HG03520 (cell line): ENCODE measurements at regions not wholly inside any gene's neighbourhood (a gene's known extent, or its start where the extent isn't known, plus 50 kb on each side); places are given as distances from the start of the nearest gene placed in this dataset.
"Not testable (repeated sequence)": the region's sequence is repeated elsewhere in the genome, so short reads cannot be mapped to it uniquely, and the experiment has no call there.

Experiments used
- ATAC-seq: cut with Tn5 transposase; IDR thresholded peaks from one replicate; pipeline ENCODE4 v1.9.1; 2021; ENCODE audit warnings: mild to moderate bottlenecking, moderate library complexity; ENCODE audit not compliant: unreplicated experiment

GRCh38 chr12:73460212-73460611 lies 1077.4 kb upstream of the ATXN7L3B start:
- ATAC-seq, result no peak

GRCh38 chr12:73465106-73465505 lies 1072.5 kb upstream of the ATXN7L3B start:
- ATAC-seq, result no peak

DNA sequence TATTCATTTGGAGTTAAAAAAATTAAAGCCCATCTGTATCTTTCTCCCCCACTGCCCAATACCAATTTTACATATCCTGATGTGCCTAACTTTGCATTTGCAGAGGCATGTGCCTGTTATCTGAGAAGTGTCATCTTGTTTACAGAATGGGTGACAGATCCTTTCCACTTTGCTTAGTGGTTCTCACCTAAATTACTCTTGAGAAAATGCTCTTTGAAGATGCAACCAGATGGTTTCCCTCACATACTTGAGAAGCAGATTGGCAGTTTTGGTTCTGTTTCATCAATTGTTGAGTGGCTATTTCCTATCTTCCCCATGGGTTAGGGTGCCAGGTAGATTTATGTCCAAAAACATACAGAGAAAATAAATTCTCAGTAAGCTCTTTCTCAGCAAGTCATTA lies 1051.4 kb upstream of the ATXN7L3B start:
- no peak for ATAC-seq

- ATAC-seq, result no peak
Observed at GRCh38 chr12:73506611-73507010, 1031.0 kb upstream of the ATXN7L3B start.

- ATAC-seq, result no peak
Observed at GRCh38 chr12:73514672-73515071, 1023.0 kb upstream of the ATXN7L3B start.

DNA sequence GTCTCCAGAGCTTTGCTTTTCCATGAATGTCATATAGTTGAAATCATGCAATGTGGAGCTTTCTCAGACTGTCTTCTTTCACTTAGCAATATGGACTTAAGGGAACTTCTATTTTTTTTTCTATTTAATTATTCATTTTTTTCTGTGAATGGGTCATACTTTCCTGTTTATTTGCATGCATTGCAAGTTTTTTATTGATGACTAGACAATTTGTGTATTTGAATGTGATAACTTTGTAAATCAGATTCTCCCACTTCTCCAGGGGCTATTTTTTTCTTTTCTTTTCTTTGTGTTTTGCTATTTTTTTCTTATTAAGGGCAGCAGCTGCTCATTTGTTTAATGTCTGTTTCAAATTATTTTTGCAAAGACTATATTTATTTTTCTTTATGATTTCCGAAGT lies 1019.8 kb upstream of the ATXN7L3B start:
- no peak for ATAC-seq

DNA sequence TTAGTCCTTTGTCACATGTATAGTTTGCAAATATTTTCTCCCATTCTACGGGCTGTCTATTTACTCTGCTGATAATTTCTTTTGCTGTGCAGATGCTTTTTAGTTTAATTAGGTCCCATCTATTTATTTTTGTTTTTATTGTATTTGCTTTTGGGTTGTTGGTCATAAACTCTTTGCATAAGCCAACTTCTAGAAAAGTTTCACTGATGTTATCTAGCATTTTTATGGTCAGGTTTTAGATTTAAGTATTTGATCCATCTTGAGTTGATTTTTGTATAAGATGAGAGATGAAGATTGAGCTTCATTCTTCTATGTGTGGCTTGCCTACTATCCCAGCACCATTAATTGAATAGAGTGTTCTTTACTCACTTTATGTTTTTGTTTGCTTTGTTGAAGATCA lies 1008.4 kb upstream of the ATXN7L3B start:
- ATAC-seq, result no peak

- no peak for ATAC-seq
Observed at GRCh38 chr12:73529954-73530353, 1007.7 kb upstream of the ATXN7L3B start.

- no peak for ATAC-seq
Observed at GRCh38 chr12:73531752-73532151, 1005.9 kb upstream of the ATXN7L3B start.

DNA sequence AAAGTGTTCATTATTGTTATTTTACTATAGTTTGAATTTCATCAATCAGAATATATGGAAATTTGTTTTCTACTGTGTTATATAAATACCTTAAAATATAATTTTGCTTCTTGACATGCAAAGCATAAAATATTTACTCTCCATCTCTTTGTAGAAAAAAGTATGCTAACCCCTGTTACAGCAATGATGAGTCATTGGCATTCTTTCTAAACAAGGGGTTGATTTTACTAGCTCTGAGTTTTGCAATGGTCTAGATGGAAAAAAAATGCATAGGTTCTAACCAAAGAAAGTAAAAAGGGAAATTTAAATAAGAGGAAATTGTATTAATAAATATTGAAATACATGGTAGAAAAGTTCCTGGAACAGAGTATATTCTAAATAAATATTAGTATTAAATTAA lies 990.2 kb upstream of the ATXN7L3B start:
- no peak for ATAC-seq

- no peak for ATAC-seq
Observed at GRCh38 chr12:73585136-73585535, 952.5 kb upstream of the ATXN7L3B start.

DNA sequence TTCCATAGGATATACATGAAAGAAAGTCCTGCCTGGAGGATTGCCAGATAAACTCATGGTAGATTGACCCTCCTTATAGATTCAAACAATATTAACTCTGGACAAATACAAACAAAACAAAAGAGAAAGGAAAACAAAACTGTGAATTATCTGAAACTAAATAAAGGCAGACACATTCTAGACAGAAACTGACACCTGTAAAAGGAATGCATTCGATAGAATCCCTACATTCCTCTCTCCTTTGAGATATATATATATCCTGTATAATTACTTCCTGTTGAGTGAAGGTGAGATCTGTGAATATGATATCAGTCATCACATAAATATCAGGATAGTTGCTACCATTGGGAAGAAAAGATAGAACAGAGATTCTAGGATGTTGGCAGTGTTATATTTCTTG lies 948.4 kb upstream of the ATXN7L3B start:
- no peak for ATAC-seq

- no peak for ATAC-seq
Observed at GRCh38 chr12:73598626-73599025, 939.0 kb upstream of the ATXN7L3B start.

DNA sequence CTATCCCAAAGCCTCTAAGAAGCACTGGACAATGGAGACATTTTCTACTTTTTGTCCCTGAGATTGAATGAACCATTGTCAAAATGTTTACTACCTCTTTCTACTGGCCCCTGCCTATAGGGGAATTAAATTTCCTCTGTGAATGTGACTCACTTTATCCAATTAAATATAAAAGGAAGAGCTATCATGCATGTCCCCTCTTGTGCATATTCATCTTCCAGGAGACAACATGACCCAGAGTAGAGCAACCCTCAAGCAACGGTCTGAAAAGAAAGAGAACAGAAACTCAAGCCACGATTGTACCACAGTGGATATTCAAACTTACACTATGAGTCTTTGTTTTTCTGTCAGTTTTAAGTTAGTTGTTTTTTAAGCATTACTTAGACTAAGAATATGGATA lies 938.4 kb upstream of the ATXN7L3B start:
- no peak for ATAC-seq

GRCh38 chr12:73605925-73606324 lies 931.7 kb upstream of the ATXN7L3B start:
- not testable (repeated sequence) for ATAC-seq

GRCh38 chr12:73612551-73612950 lies 925.1 kb upstream of the ATXN7L3B start:
- no peak for ATAC-seq

DNA sequence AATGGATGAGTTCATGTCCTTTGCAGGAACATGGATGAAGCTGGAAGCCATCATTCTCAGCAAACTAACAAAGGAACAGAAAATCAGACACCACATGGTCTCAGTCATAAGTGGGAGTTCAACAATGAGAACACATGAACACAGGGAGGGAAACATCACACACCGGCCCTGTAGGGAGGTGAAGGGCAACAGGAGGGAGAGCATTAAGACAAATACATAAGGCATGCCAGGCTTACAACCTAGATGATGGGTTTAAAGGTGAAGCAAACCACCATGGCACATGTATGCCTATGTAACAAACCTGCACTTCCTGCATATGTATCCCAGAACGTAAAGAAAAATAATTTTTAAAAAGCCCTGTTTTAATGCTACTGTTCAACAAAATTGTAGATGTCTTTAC lies 914.2 kb upstream of the ATXN7L3B start:
- ATAC-seq, result no peak

- no peak for ATAC-seq
Observed at GRCh38 chr12:73625226-73625625, 912.4 kb upstream of the ATXN7L3B start.

DNA sequence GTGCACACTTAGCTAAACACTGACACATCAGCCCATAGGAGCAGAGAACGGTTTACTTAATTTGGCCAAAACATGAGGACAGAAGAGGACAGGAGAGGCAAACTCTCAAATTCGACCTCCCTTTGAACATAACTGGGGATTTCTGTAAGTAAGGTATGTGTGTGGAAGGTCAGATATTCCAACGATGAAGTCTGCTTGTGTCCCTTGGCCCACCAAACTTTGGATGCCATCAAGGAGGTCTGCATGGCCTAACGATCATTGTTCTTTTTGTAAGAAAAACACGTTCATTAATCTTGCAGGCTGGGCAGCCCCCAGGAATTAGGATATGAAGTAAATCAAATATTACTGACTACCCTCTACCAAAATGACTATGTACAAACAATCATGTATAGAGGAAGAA lies 908.5 kb upstream of the ATXN7L3B start:
- ATAC-seq, result no peak

GRCh38 chr12:73629893-73630831 lies 907.5 kb upstream of the ATXN7L3B start:
- ATAC-seq, result no peak

DNA sequence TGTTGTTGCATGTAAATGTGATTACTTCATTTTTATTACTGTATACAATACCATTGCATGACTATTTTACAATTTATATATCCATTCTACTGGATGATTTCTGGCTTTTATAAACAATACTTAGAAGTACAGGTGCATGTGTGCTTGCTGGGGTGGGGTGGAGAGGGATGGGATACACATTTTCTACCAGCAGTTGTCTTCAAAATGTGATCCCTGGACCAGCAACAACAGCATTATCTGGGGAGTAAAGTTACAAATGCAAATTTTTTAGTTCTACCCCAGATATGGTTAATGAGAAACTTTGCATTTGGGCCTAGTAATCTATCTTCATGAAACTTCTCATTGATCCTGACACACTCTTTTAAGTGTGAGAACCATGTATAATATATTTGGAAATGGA lies 905.4 kb upstream of the ATXN7L3B start:
- ATAC-seq, result no peak

- ATAC-seq, result no peak
Observed at GRCh38 chr12:73632661-73633060, 905.0 kb upstream of the ATXN7L3B start.

- not testable (repeated sequence) for ATAC-seq
Observed at GRCh38 chr12:73639397-73639796, 898.2 kb upstream of the ATXN7L3B start.
